Gastroesophageal sphincter (tissue), 4 donors: ENCODE measurements at regions not wholly inside any gene's neighbourhood (a gene's known extent, or its start where the extent isn't known, plus 50 kb on each side); places are given as distances from the start of the nearest gene placed in this dataset.

Experiments used
- ATAC-seq: fragments of 150-250 bp; one replicate; pipeline ENCODE4 v1.9.1; 2016; ENCODE audit warnings: mild to moderate bottlenecking, moderate library complexity
- H3K27ac ChIP-seq, 4 donors: fragments of 200-600 bp; sonication (generic) in 3 of 4; 1 replicate in 3 of 4; 2 replicates in 1 of 4; pipeline ENCODE4 v1.5.1; 2016 to 2019
- H3K27me3 ChIP-seq: fragments of 200-600 bp; sonication (generic); one replicate; pipeline ENCODE4 v1.5.1; 2019
- H3K36me3 ChIP-seq, 2 donors: fragments of 200-600 bp; sonication (generic); one replicate each; pipeline ENCODE4 v1.5.1; 2019; ENCODE audit warnings: control low read depth in 1 of 2
- H3K4me1 ChIP-seq, 3 donors: fragments of 200-600 bp; sonication (generic); 1 replicate in 2 of 3; 2 replicates in 1 of 3; pipeline ENCODE4 v1.5.1; 2016 to 2019; ENCODE audit warnings: control low read depth in 2 of 3
- H3K4me3 ChIP-seq, 2 donors: fragments of 200-600 bp; sonication (generic); one replicate each; pipeline ENCODE4 v1.5.1; 2019; ENCODE audit warnings: mild to moderate bottlenecking in 1 of 2, moderate library complexity in 1 of 2
- H3K9me3 ChIP-seq, 3 donors: fragments of 200-600 bp; sonication (generic); one replicate each; pipeline ENCODE4 v1.5.1; 2017 to 2019; ENCODE audit warnings: control low read depth in 2 of 3
- CTCF ChIP-seq, 4 experiments: fragments of 200-600 bp in 2 of 4; fragments of 450-650 bp in 2 of 4; sonication (generic) in 1 of 4; IDR thresholded peaks; one replicate each; pipeline ENCODE4 v1.5.1; 2017 to 2019; ENCODE audit warnings: antibody characterized with exemption in 4 of 4, mild to moderate bottlenecking in 2 of 4, moderate library complexity in 2 of 4
- EP300 ChIP-seq: sonication (generic); formaldehyde crosslinking; IDR thresholded peaks from one replicate; pipeline ENCODE4 v1.6.1; 2017; ENCODE audit warnings: antibody characterized with exemption, mild to moderate bottlenecking
- POLR2A ChIP-seq, 2 donors: fragments of 450-650 bp; IDR thresholded peaks; one replicate each; pipeline ENCODE4 v1.6.1; 2017; ENCODE audit warnings: antibody characterized with exemption in 2 of 2, mild to moderate bottlenecking in 2 of 2, moderate library complexity in 1 of 2
- POLR2AphosphoS5 ChIP-seq: sonication (generic); formaldehyde crosslinking; IDR thresholded peaks from one replicate; pipeline ENCODE4 v1.6.1; 2017; ENCODE audit warnings: antibody characterized with exemption
- WGBS, 2 donors: methylation state at CpG; one replicate each; pipeline ENCODE4 v1.1.5; 2018; ENCODE audit warnings: low coverage in 1 of 2; 5-methylcytosine and 5-hydroxymethylcytosine counted together

- WGBS, 2 donors: 56 to 89% methylated on average over 3 of the region's 3 CpGs
- no peak overlapping the region for H3K4me3 ChIP-seq
- no peak overlapping the region for H3K27ac ChIP-seq
- H3K9me3 ChIP-seq: no peaks in the 10 kb centered on the region
- ATAC-seq: no peak
- no peaks in the 10 kb centered on the region for H3K36me3 ChIP-seq
- H3K27me3 ChIP-seq: no peaks in the 10 kb centered on the region
- no peaks in the 10 kb centered on the region for H3K4me1 ChIP-seq
- no peak for TF ChIP-seq POLR2AphosphoS5
- TF ChIP-seq EP300: no peak
- no peak for TF ChIP-seq POLR2A (IDR thresholded peaks at IDR 0.05)
- TF ChIP-seq CTCF (IDR thresholded peaks at IDR 0.05): no peak
Measured at GRCh38 chr3:106004826-106005225, 136.0 kb upstream of the CBLB start.

GRCh38 chr3:106006001-106006400 is 137.2 kb upstream of the CBLB start:
- H3K4me1 ChIP-seq: no peaks in the 10 kb centered on the region
- peak; percentile 78 for ATAC-seq
- no peaks in the 10 kb centered on the region for H3K36me3 ChIP-seq
- H3K27me3 ChIP-seq: no peaks in the 10 kb centered on the region
- WGBS, 2 donors: 77 to 82% methylated on average over 4 of the region's 5 CpGs
- H3K4me3 ChIP-seq: no peak overlapping the region
- no peak overlapping the region for H3K27ac ChIP-seq
- H3K9me3 ChIP-seq: no peaks in the 10 kb centered on the region
- peak; percentile 20 for TF ChIP-seq POLR2AphosphoS5
- TF ChIP-seq POLR2A (IDR thresholded peaks at IDR 0.05): no peak

- ATAC-seq: no peak
- no peak overlapping the region for H3K4me3 ChIP-seq
- 66 to 82% methylated on average over 2 of the region's 2 CpGs for WGBS, 2 donors
Measured at GRCh38 chr3:106006571-106006970, 137.8 kb upstream of the CBLB start.

GRCh38 chr3:106007512-106007911 is 138.7 kb upstream of the CBLB start:
- no peak for TF ChIP-seq EP300
- TF ChIP-seq POLR2A (IDR thresholded peaks at IDR 0.05): no peak
- TF ChIP-seq CTCF (IDR thresholded peaks at IDR 0.05): no peak
- no peak for TF ChIP-seq POLR2AphosphoS5
- Histone ChIP-seq H3K27ac (no peak overlapping the region), H3K4me1 (no peaks in the 10 kb centered on the region), H3K27me3 (no peaks in the 10 kb centered on the region), H3K4me3 (no peak overlapping the region), H3K9me3 (no peaks in the 10 kb centered on the region), H3K36me3 (no peaks in the 10 kb centered on the region)
- 83 to 95% methylated on average over 1 to 3 of the region's 3 CpGs for WGBS, 2 donors
- no peak for ATAC-seq

More at GRCh38 chr3:106006571-106006970, 137.8 kb upstream of the CBLB start:
- Histone ChIP-seq H3K27me3 (no peaks in the 10 kb centered on the region), H3K9me3 (no peaks in the 10 kb centered on the region), H3K36me3 (no peaks in the 10 kb centered on the region), H3K4me1 (no peaks in the 10 kb centered on the region), H3K27ac (no peak overlapping the region)
- no peak for TF ChIP-seq EP300
- no peak for TF ChIP-seq POLR2A (IDR thresholded peaks at IDR 0.05)
- TF ChIP-seq CTCF (IDR thresholded peaks at IDR 0.05): no peak
- TF ChIP-seq POLR2AphosphoS5: no peak

DNA sequence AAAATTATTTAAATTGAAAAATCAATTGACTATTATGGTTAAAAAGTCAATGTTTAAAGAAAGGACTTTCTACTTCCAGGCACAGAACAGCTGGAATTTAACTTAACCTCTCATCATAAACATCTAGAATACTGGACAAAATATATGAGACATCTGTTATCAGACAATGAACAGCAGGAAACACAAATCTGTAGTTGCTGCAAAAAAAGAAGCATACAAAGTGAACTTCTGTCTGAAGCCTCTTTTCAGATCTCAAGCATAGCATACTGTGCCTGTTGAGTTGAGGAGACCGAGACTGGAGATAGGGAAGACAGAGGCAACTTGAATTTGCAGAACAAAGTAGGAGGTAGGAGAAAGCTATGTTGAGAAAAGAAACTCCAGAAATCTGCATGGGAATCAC is 140.0 kb upstream of the CBLB start:
- no peaks in the 10 kb centered on the region for H3K4me1 ChIP-seq
- H3K9me3 ChIP-seq: no peaks in the 10 kb centered on the region
- no peak overlapping the region for H3K4me3 ChIP-seq
- TF ChIP-seq POLR2AphosphoS5 (no peak), EP300 (no peak), CTCF (IDR thresholded peaks at IDR 0.05) (no peak), POLR2A (IDR thresholded peaks at IDR 0.05) (no peak)
- no peaks in the 10 kb centered on the region for H3K27me3 ChIP-seq
- ATAC-seq: no peak
- no peak overlapping the region for H3K27ac ChIP-seq
- H3K36me3 ChIP-seq: no peaks in the 10 kb centered on the region
- no CpG with 5 or more reads among the region's 1 CpG for WGBS, 2 donors
